ENCODE measurements at regions not wholly inside any gene's neighbourhood (a gene's known extent, or its start where the extent isn't known, plus 50 kb on each side); places are given as distances from the start of the nearest gene placed in this dataset.

GRCh38 chr1:209249785-209250440 is 333.6 kb upstream of the CAMK1G start:
- peak in 1 of 51 donors; percentile 3 for DNase-seq

GRCh38 chr1:209250861-209251636 is 332.5 kb upstream of the CAMK1G start:
- no peak for DNase-seq

GRCh38 chr1:209256766-209257350 is 326.7 kb upstream of the CAMK1G start:
- no peak for DNase-seq

DNA sequence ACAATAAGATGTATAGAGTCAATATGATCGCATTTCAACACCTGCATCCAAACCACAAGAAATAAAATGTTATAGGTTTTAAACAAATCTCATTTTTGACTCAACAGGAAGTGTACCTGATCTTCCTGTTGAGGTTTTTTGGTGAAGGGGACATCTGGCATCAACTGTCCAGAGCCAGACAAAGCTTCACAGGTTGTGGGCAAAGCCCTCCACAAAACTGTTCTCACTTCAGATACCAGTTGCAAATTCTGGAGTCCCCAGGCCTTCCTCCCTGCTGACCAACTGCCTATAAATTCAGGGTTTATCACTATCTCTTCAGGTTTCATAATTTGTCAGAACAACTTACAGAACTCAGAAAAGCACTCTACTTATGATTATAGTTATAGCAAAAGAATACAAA is 326.1 kb upstream of the CAMK1G start:
- DNase-seq: no peak

DNA sequence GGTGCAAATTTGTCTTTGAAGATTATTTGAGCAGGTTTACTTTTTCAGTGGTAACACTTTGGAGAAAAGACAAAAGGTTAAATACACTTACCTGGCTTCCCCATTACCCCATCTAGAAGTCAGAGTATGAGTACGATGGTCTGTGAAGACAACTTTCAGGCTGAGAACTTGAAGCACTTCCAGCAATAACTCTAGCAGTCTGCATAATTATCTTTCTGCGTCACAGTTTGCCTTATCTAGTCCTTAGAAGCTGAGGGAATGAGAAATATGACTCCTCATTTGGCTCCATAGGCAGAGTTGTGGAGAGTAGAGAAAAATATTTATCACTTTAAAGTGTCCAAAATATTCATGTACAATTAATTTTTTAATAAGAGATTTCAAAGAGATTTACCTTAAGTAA is 323.4 kb upstream of the CAMK1G start:
- DNase-seq: no peak

GRCh38 chr1:209262631-209263030 is 320.9 kb upstream of the CAMK1G start:
- no peak for DNase-seq

GRCh38 chr1:209265301-209265700 is 318.2 kb upstream of the CAMK1G start:
- no peak for DNase-seq

DNA sequence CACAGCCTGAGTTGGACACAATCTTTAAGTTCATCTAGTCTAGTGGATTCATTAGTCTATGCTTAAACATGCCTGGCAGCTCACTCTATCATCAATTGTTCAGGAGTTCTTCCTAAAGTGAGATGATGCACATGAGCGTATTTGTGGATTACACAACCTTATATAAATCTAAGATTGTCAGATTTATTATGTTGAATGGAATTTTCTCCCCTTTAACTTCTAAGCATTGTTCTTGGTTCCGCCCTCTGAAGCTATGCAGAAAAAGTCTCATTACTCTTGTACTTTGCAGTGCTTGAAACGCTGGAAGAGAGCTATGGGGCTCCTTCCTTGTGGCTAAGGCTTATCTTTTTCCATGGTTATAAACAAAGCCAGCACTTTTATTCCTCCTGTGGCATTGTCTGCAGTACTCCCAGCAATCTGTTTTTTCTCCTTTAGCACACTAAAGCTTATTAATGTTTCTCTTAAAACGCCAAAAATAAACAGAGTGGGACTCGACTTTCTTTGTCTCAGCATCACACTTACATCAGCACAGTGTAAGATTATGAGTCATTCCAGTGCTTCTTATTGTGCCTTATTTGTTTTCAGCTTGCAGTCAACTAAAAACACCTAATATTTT is 316.8 kb upstream of the CAMK1G start:
- DNase-seq: no peak

- no peak for DNase-seq
Measured at GRCh38 chr1:209267968-209268367, 315.5 kb upstream of the CAMK1G start.

DNA sequence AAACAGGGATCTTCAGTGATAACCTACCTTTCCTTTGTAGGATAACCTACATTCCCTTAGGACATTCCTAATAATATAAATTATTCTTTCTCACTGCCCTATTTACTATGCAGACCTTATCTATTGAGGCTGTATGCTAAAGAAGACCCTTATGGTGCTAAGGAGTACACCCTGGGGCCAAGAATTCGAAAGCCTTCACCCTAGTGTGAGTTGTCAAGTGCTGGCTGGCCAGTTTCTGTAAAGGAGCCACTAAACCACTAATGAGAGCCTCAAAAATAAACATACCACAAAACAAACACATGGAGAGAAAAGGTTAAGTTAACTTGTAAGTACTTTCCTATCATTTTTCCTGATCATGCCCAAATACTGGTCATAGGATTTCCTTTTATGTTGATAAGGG is 315.0 kb upstream of the CAMK1G start:
- no peak for DNase-seq

GRCh38 chr1:209276321-209276720 is 307.2 kb upstream of the CAMK1G start:
- no peak for DNase-seq

DNA sequence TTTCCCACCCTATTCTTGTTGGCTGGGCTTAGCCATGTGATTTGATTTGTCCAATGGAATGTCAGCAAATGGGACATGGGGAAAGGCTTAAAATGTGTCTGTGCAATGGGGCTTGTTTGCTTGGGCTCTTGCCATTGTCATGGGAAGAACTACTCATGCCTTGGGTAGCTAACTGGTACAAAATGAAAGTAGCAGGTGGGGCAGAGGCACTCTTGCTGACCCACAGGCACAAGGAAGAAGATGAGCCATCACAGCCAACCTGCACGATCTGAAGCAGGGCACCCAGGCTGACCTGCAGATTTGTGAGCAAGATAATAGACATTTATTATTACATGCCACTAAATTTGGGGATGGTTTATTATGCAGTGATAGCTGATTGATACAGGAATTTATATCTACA is 305.9 kb upstream of the CAMK1G start:
- DNase-seq: no peak

- DNase-seq: no peak
Measured at GRCh38 chr1:209291715-209292114, 291.8 kb upstream of the CAMK1G start.

- DNase-seq: no peak
Measured at GRCh38 chr1:209302779-209303568, 280.5 kb upstream of the CAMK1G start.

GRCh38 chr1:209304166-209304565 is 279.3 kb upstream of the CAMK1G start:
- DNase-seq: no peak

DNA sequence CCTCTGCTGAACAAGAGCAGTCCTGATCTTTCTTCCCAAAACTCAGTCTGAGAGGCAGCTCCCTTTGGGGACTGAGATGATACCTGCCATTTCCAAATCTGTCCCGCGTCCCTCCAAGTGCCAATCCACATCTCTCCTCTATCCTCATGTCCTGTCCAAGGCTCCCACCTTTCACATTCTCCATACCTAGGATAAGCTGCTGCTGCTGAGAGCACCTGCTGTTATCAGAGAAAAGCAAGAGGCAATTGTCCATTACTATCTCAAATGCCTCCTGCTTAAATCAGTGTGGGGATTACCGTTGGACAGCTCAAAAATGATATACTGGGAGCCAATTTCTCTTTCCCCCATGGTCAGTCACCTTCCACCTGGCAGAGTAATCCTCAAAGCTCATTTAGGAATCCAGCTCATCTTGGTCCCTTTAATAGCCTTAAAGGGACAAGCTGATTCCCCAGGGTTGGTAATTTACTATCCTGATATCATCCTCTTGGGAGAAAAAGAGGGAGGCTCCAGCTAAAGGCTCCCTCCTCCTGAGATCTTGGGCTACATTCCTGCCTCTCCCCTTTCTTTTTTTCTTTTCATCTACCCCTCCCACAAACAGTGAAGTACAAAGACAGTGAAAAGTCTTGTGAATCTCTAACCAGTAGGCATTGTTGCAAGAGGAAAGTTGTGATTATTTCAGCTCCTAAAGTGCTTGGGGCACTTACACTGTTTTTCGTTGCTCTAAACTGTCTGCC is 278.1 kb upstream of the CAMK1G start:
- DNase-seq: no peak

GRCh38 chr1:209307846-209308245 is 275.7 kb upstream of the CAMK1G start:
- DNase-seq: no peak

DNA sequence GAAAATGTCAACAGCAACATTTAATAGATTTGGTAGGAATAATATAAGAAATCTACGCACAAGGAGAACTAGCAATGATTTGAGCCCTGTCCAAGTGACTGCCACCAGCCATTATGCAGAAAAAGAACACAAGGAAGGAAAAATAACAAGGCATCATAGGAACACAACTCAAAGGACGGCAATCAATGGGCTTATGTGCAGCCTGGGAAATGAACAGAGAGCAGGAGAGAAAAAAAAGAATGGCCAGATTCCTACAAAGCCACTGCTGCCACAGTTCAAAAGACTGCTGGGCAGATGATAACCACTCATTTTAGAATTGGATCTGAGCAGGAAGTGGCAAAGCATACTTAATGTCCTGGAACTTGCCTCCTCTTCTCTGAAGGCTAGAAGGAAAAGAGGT is 274.3 kb upstream of the CAMK1G start:
- DNase-seq: no peak

DNA sequence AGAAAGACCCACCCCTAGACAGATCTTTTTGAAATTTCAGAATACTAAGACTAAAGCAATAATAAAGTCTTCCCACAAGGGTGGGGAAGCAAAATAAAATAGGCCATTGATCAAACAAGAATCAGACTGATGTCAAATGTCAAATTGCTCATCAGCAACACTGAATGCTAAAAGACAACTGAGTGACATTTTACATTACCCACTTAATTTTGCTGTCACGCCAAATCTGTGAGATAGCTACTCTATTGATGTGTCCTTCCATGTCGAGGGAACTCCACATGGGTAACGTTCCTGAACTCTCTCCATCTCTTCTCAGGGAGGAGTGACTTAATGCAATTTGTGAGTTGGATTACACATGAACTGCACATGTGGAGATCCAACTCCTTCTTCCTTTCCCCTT is 271.7 kb upstream of the CAMK1G start:
- no peak for DNase-seq

- no peak for DNase-seq
Measured at GRCh38 chr1:209316929-209317328, 266.6 kb upstream of the CAMK1G start.

Data from hypothalamus (tissue), 51 donors.